Thyroid gland (tissue), 4 donors: ENCODE measurements at regions not wholly inside any gene's neighbourhood (a gene's known extent, or its start where the extent isn't known, plus 50 kb on each side); places are given as distances from the start of the nearest gene placed in this dataset.

ENCODE experiments used
- DNase-seq, 2 donors: peaks; one replicate each; pipeline ENCODE4 v3.0.0-alpha.2; 2019
- H3K27ac ChIP-seq, 3 donors: fragments of 200-600 bp; sonication (generic); 1 replicate in 2 of 3; 2 replicates in 1 of 3; pipeline ENCODE4 v1.5.1; 2016 to 2019; ENCODE audit warnings: mild to moderate bottlenecking in 1 of 3, moderate library complexity in 1 of 3
- H3K27me3 ChIP-seq: fragments of 200-600 bp; sonication (generic); one replicate; pipeline ENCODE4 v1.5.1; 2019
- H3K36me3 ChIP-seq, 2 donors: fragments of 200-600 bp; sonication (generic); one replicate each; pipeline ENCODE4 v1.5.1; 2016 to 2019
- H3K4me1 ChIP-seq, 2 donors: fragments of 200-600 bp; sonication (generic); one replicate each; pipeline ENCODE4 v1.5.1; 2017 to 2019
- H3K4me3 ChIP-seq, 3 donors: fragments of 200-600 bp; sonication (generic); replicated peaks in 1 of 3; 1 replicate in 2 of 3; 2 replicates in 1 of 3; pipeline ENCODE4 v1.5.1; 2016; ENCODE audit warnings: mild to moderate bottlenecking in 1 of 3
- H3K9me3 ChIP-seq: fragments of 200-600 bp; sonication (generic); one replicate; pipeline ENCODE4 v1.5.1; 2017
- CTCF ChIP-seq, 6 experiments: fragments of 200-600 bp in 3 of 6; fragments of 450-650 bp in 3 of 6; sonication (generic) in 3 of 6; IDR thresholded peaks; one replicate each; pipeline ENCODE4 v1.5.1; 2016 to 2019; ENCODE audit warnings: antibody characterized with exemption in 6 of 6, mild to moderate bottlenecking in 2 of 6, inconsistent platforms in 1 of 6, moderate library complexity in 1 of 6
- POLR2A ChIP-seq, 2 donors: fragments of 450-650 bp; IDR thresholded peaks; one replicate each; pipeline ENCODE4 v1.6.1; 2017; ENCODE audit warnings: antibody characterized with exemption in 2 of 2, mild to moderate bottlenecking in 2 of 2, moderate library complexity in 1 of 2
- WGBS, 2 donors: methylation state at CpG; one replicate each; pipeline ENCODE4 v1.1.5; 2017; 5-methylcytosine and 5-hydroxymethylcytosine counted together
- intact Hi-C: fragments of 100-400 bp; cut with DNase I; formaldehyde crosslinking; loops from one replicate; pipeline ENCODE4 v1.15.1; 2023

DNA sequence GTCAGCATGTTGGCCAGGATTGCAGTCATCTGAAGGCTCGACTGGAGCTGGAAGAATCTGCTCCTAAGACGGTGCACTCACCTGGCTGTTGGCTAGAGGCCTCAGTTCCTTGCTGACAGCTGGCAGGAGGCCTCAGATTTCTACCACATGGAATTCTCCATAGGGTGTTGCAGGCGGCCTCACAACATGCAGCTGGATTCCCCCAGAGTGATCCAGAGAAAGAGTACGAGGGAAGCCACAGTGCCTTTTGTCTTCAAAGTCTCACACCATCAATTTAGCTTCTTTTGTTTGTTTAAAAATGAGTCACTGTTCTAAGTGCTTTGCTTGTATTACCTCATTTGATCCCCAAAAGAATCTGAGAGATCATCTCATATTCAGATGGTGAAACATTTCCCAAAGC lies 65.5 kb upstream of the FYN start:
- H3K4me3 ChIP-seq: no peak overlapping the region
- intact Hi-C loops: no loop called here
- no peak for TF ChIP-seq CTCF (IDR thresholded peaks at IDR 0.05)
- TF ChIP-seq POLR2A (IDR thresholded peaks at IDR 0.05): no peak
- no peaks in the 10 kb centered on the region for H3K27me3 ChIP-seq
- no peaks in the 10 kb centered on the region for H3K36me3 ChIP-seq
- DNase-seq: no peak
- H3K27ac ChIP-seq: no peak overlapping the region
- 64 to 94% methylated on average over 2 to 4 of the region's 4 CpGs for WGBS, 2 donors
- H3K4me1 ChIP-seq: peaks cover 13 to 14% of the 10 kb centered on the region in 2 donors
- no peaks in the 10 kb centered on the region for H3K9me3 ChIP-seq

- no peaks in the 10 kb centered on the region for H3K27me3 ChIP-seq
These were observed 66.7 kb upstream of the FYN start for GRCh38 chr6:111939902-111940301.

DNA sequence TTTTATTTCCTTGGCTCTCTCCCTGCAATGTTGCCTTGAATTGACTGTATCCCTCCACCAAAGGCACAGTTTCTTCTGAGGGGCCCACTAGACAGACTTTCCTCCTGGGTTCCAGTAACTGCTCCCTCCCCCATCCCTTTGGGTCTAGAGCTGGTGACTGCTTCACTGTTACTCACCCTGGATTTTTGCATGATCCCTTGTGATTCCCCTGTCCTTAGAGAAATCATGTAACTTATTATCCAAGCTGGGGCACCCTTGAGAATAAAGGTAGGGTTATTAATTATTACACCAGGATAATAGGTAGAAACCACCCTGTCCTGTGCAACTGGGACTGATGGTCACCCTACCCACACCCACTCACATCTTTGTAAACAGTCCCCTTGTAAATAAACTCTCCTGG lies 67.5 kb upstream of the FYN start:
- H3K36me3 ChIP-seq: no peaks in the 10 kb centered on the region
- no peak for DNase-seq
- H3K27me3 ChIP-seq: no peaks in the 10 kb centered on the region
- no peak for TF ChIP-seq POLR2A (IDR thresholded peaks at IDR 0.05)
- TF ChIP-seq CTCF (IDR thresholded peaks at IDR 0.05): no peak
- intact Hi-C loops: no loop called here
- no peaks in the 10 kb centered on the region for H3K4me1 ChIP-seq
- no peaks in the 10 kb centered on the region for H3K9me3 ChIP-seq
- H3K4me3 ChIP-seq: no peak overlapping the region
- no peak overlapping the region for H3K27ac ChIP-seq

More at GRCh38 chr6:111939902-111940301, 66.7 kb upstream of the FYN start:
- no peaks in the 10 kb centered on the region for H3K9me3 ChIP-seq
- 53 to 54% methylated on average over 2 of the region's 2 CpGs for WGBS, 2 donors
- no peak overlapping the region for H3K4me3 ChIP-seq
- H3K36me3 ChIP-seq: no peaks in the 10 kb centered on the region
- H3K27ac ChIP-seq: no peak overlapping the region
- intact Hi-C loops: no loop called here
- peaks cover 1 to 2% of the 10 kb centered on the region in 2 donors for H3K4me1 ChIP-seq
- no peak for DNase-seq
- TF ChIP-seq CTCF (IDR thresholded peaks at IDR 0.05) (no peak), POLR2A (IDR thresholded peaks at IDR 0.05) (no peak)

DNA sequence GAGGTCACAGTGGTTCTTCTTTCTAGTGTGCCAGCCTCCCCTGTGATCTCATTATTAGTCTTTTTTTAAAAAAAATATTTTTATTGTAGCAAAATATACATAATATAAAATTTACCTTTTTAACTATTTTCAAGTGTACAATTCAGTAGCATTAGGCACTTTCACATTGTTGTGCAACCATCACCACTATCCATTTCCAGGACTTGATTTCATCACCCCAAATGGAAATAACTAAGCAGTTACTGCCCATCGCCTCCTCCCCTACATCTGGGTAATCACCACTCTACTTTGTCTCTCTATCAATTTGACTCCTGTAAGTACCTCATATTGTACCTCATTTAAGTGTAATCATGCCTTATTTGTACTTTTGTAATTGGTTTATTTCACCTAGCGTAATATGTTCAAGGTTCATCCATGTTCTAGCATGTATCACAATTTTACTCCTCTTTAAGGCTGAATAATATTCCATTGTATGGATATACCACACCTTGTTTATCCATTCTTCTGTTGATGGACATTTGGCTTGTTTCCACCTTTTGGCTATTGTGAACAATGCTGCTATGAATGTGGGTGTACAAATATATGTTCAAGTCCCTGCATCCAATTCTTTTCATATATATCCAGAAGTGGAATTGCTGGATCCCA lies 68.6 kb upstream of the FYN start:
- WGBS, 2 donors: 96 to 98% methylated on average over 2 of the region's 2 CpGs
- TF ChIP-seq POLR2A (IDR thresholded peaks at IDR 0.05): no peak
- no peak for TF ChIP-seq CTCF (IDR thresholded peaks at IDR 0.05)
- H3K4me1 ChIP-seq: no peaks in the 10 kb centered on the region

GRCh38 chr6:111942561-111942960 lies 69.3 kb upstream of the FYN start:
- intact Hi-C loops: no loop called here
- no peaks in the 10 kb centered on the region for H3K4me1 ChIP-seq
- no peak for TF ChIP-seq CTCF (IDR thresholded peaks at IDR 0.05)

More for the DNA sequence above, 68.6 kb upstream of the FYN start:
- Histone ChIP-seq H3K4me3 (no peak overlapping the region), H3K9me3 (no peaks in the 10 kb centered on the region), H3K36me3 (no peaks in the 10 kb centered on the region), H3K27me3 (no peaks in the 10 kb centered on the region), H3K27ac (no peak overlapping the region)
- intact Hi-C loops: no loop called here
- DNase-seq: no peak

More at GRCh38 chr6:111942561-111942960, 69.3 kb upstream of the FYN start:
- no peaks in the 10 kb centered on the region for H3K27me3 ChIP-seq
- DNase-seq: no peak
- H3K27ac ChIP-seq: no peak overlapping the region
- H3K4me3 ChIP-seq: no peak overlapping the region
- WGBS, 2 donors: 91 to 94% methylated on average over 2 of the region's 2 CpGs
- no peaks in the 10 kb centered on the region for H3K36me3 ChIP-seq
- H3K9me3 ChIP-seq: no peaks in the 10 kb centered on the region
